PC-9 (cell line): ENCODE measurements at regions not wholly inside any gene's neighbourhood (a gene's known extent, or its start where the extent isn't known, plus 50 kb on each side); places are given as distances from the start of the nearest gene placed in this dataset.

Experiments
- BruUV-seq: library from RNA; stranded (reverse); fragments of 400-500 nt; replicated peaks from 2 replicates; lab custom pipeline; 2021; lab: Mats Ljungman, UMichigan
- CTCF ChIA-PET: fragments of 300-600 bp; sonication (Branson Sonifier 250); formaldehyde crosslinking; loops from one replicate; lab custom pipeline; 2022; ENCODE audit warnings: antibody characterized with exemption; lab: Charles Lee
- POLR2A ChIA-PET: fragments of 300-600 bp; sonication (Branson Sonifier 250); formaldehyde crosslinking; loops from one replicate; lab custom pipeline; 2022; ENCODE audit warnings: antibody characterized with exemption; ENCODE audit not compliant: unreplicated experiment; lab: Charles Lee
- DNase-seq, 2 experiments: peaks; one replicate each; pipeline versions ENCODE4 v3.0.0 to v3.0.0-alpha.2; 2015 to 2022; ENCODE audit warnings: mixed read lengths in 1 of 2
- H2AFZ ChIP-seq: fragments of 200-600 bp; sonication (generic); 2 replicates; pipeline ENCODE4 v1.8.1; 2017; ENCODE audit warnings: antibody characterized with exemption
- H3F3A ChIP-seq: fragments of 200-600 bp; sonication (generic); 2 replicates; pipeline ENCODE4 v1.8.1; 2017; ENCODE audit warnings: antibody characterized with exemption, mild to moderate bottlenecking, low read depth; ENCODE audit not compliant: insufficient read depth
- H3K27ac ChIP-seq: fragments of 200-600 bp; sonication (generic); 2 replicates; pipeline ENCODE4 v1.6.1; 2016; ENCODE audit warnings: mixed run types
- H3K27me3 ChIP-seq: fragments of 200-600 bp; sonication (generic); 2 replicates; pipeline ENCODE4 v1.6.1; 2016; ENCODE audit warnings: low read depth, mixed run types; ENCODE audit not compliant: insufficient read depth
- H3K36me3 ChIP-seq: fragments of 200-600 bp; sonication (generic); 2 replicates; pipeline ENCODE4 v1.6.1; 2016; ENCODE audit warnings: low read depth, mixed run types
- H3K4me1 ChIP-seq: fragments of 200-600 bp; sonication (generic); replicated peaks from 2 replicates; pipeline ENCODE4 v1.6.1; 2016; ENCODE audit warnings: mixed run types; ENCODE audit not compliant: insufficient read depth
- H3K4me2 ChIP-seq: fragments of 200-600 bp; sonication (generic); 2 replicates; pipeline ENCODE4 v1.6.1; 2017; ENCODE audit warnings: mixed run types
- H3K4me3 ChIP-seq: fragments of 200-600 bp; sonication (generic); 2 replicates; pipeline ENCODE4 v1.6.1; 2016; ENCODE audit warnings: mixed run types
- H3K79me2 ChIP-seq: fragments of 200-600 bp; sonication (generic); 2 replicates; pipeline ENCODE4 v1.6.1; 2017; ENCODE audit warnings: low read depth, mixed run types
- H3K9me2 ChIP-seq: fragments of 200-600 bp; sonication (generic); 2 replicates; pipeline ENCODE4 v1.8.1; 2017; ENCODE audit warnings: mild to moderate bottlenecking; ENCODE audit not compliant: insufficient read depth
- H3K9me3 ChIP-seq: fragments of 200-600 bp; sonication (generic); 2 replicates; pipeline ENCODE4 v1.8.1; 2016; ENCODE audit warnings: low read depth; ENCODE audit not compliant: insufficient read depth
- H4K20me1 ChIP-seq: fragments of 200-600 bp; sonication (generic); 2 replicates; pipeline ENCODE4 v1.8.1; 2017; ENCODE audit not compliant: insufficient read depth
- CTCF ChIP-seq: fragments of 200-600 bp; sonication (generic); conservative IDR thresholded peaks from 2 replicates; pipeline ENCODE4 v1.6.1; 2017; ENCODE audit warnings: mixed run types, antibody characterized with exemption, mild to moderate bottlenecking, moderate library complexity
- EZH2 ChIP-seq: fragments of 200-600 bp; sonication (generic); IDR thresholded peaks from 2 replicates; pipeline ENCODE4 v1.8.0; 2017; ENCODE audit warnings: antibody characterized with exemption, low read depth
- intact Hi-C: fragments of 100-400 bp; cut with micrococcal nuclease; formaldehyde crosslinking; loops from one replicate; pipeline ENCODE4 v1.10.0; 2022; ENCODE audit not compliant: unreplicated experiment

GRCh38 chr7:46999866-47000265 is 582.0 kb downstream of the TNS3 start:
- no peak for TF ChIP-seq EZH2
- TF ChIP-seq CTCF: no peak
- intact Hi-C loops: loop anchor here (10.0 kb wide), 1 partner anchor 135 kb away; no protein-coding TSS in a partner anchor
- BruUV-seq: no TSS peak
- Histone ChIP-seq H3K9me3 (no peaks in the 10 kb centered on the region), H4K20me1 (no peaks in the 10 kb centered on the region), H3K4me3 (no peak overlapping the region), H3K27me3 (no peaks in the 10 kb centered on the region), H3K27ac (no peak overlapping the region), H3K9me2 (peaks cover 11% of the 10 kb centered on the region; the same call in 1 of the 2 replicates), H3K79me2 (no peaks in the 10 kb centered on the region), H3K4me2 (no peak overlapping the region), H3K4me1 (no peaks in the 10 kb centered on the region), H3F3A (no peaks in the 10 kb centered on the region), H2AFZ (no peak overlapping the region), H3K36me3 (no peaks in the 10 kb centered on the region)
- CTCF ChIA-PET: interaction anchor here (0.6 kb wide), 1 partner anchor 32 kb away, joined by 4 read pairs; no protein-coding TSS in a partner anchor
- POLR2A ChIA-PET: interaction anchor here (0.8 kb wide), 1 partner anchor 431 kb away, joined by 5 read pairs; no protein-coding TSS in a partner anchor
- no peak for DNase-seq

GRCh38 chr7:46996972-46997371 is 584.9 kb downstream of the TNS3 start:
- H3K9me3 ChIP-seq: no peaks in the 10 kb centered on the region
- no peaks in the 10 kb centered on the region for H3K27me3 ChIP-seq
- no peaks in the 10 kb centered on the region for H4K20me1 ChIP-seq
- no peaks in the 10 kb centered on the region for H3K4me1 ChIP-seq
- no peak overlapping the region for H2AFZ ChIP-seq
- DNase-seq: no peak
- H3K4me2 ChIP-seq: no peak overlapping the region
- H3K27ac ChIP-seq: no peak overlapping the region
- TF ChIP-seq EZH2: no peak
- TF ChIP-seq CTCF: no peak
- no peaks in the 10 kb centered on the region for H3F3A ChIP-seq
- H3K79me2 ChIP-seq: no peaks in the 10 kb centered on the region
- no TSS peak for BruUV-seq
- H3K36me3 ChIP-seq: no peaks in the 10 kb centered on the region
- intact Hi-C loops: no loop called here
- ChIA-PET POLR2A (no interaction called here), CTCF (interaction anchor here (0.6 kb wide), 1 partner anchor 1151 kb away, joined by 3 read pairs; no protein-coding TSS in a partner anchor)
- H3K9me2 ChIP-seq: peaks cover 5% of the 10 kb centered on the region; the same call in 1 of the 2 replicates
- no peak overlapping the region for H3K4me3 ChIP-seq

GRCh38 chr7:46993396-46993795 is 588.5 kb downstream of the TNS3 start:
- no TSS peak for BruUV-seq
- H3K9me2 ChIP-seq: no peaks in the 10 kb centered on the region
- TF ChIP-seq CTCF: no peak
- TF ChIP-seq EZH2: no peak
- H3K4me2 ChIP-seq: no peak overlapping the region
- no peak overlapping the region for H2AFZ ChIP-seq
- no peaks in the 10 kb centered on the region for H3K36me3 ChIP-seq
- H3K4me1 ChIP-seq: no peaks in the 10 kb centered on the region
- DNase-seq: no peak
- H3K79me2 ChIP-seq: no peaks in the 10 kb centered on the region
- H3K27ac ChIP-seq: no peak overlapping the region
- ChIA-PET POLR2A (interaction anchor here (0.6 kb wide), 1 partner anchor 16 kb away, joined by 4 read pairs; no protein-coding TSS in a partner anchor), CTCF (no interaction called here)
- 0 out of 2 replicates have a peak, but pooled peaks cover 3% of the 10 kb centered on the region for H3K27me3 ChIP-seq
- no peaks in the 10 kb centered on the region for H4K20me1 ChIP-seq
- H3K9me3 ChIP-seq: no peaks in the 10 kb centered on the region
- H3K4me3 ChIP-seq: no peak overlapping the region
- H3F3A ChIP-seq: no peaks in the 10 kb centered on the region
- intact Hi-C loops: no loop called here
